Body of pancreas (tissue), 4 donors: ENCODE measurements at regions not wholly inside any gene's neighbourhood (a gene's known extent, or its start where the extent isn't known, plus 50 kb on each side); places are given as distances from the start of the nearest gene placed in this dataset.

ENCODE experiments used
- POLR2A ChIP-seq, 3 donors: fragments of 450-650 bp; IDR thresholded peaks; one replicate each; pipeline ENCODE4 v1.6.1; 2016; ENCODE audit warnings: antibody characterized with exemption in 3 of 3, mild to moderate bottlenecking in 2 of 3
- TF ChIP-seq, protein P1 (sequence below), 7 experiments: fragments of 450-650 bp in 4 of 7; fragments of 200-600 bp in 3 of 7; sonication (generic) in 3 of 7; IDR thresholded peaks; one replicate each; pipeline ENCODE4 v1.5.1; 2016 to 2019; ENCODE audit warnings: antibody characterized with exemption in 7 of 7

DNA sequence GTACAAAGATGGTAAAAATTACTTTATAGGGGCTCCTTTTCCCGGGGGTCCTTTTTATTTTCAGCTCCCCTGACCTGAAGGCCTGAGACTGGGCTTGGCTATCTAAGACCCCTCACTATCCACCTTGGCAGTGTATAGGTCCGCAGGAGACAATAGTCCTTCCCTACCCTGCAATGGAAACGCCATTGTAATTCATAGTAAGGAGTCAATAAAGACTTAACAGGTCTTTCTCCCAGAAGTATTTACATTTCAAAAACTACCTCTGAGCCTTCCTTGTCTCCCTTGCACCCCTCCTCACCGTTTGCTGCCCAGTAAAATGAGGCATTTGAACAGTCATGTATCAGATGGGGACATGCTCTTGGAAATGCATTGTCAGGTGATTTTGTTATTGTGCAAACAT lies 401.2 kb upstream of the CNKSR2 start:
- TF ChIP-seq, protein P1, sequence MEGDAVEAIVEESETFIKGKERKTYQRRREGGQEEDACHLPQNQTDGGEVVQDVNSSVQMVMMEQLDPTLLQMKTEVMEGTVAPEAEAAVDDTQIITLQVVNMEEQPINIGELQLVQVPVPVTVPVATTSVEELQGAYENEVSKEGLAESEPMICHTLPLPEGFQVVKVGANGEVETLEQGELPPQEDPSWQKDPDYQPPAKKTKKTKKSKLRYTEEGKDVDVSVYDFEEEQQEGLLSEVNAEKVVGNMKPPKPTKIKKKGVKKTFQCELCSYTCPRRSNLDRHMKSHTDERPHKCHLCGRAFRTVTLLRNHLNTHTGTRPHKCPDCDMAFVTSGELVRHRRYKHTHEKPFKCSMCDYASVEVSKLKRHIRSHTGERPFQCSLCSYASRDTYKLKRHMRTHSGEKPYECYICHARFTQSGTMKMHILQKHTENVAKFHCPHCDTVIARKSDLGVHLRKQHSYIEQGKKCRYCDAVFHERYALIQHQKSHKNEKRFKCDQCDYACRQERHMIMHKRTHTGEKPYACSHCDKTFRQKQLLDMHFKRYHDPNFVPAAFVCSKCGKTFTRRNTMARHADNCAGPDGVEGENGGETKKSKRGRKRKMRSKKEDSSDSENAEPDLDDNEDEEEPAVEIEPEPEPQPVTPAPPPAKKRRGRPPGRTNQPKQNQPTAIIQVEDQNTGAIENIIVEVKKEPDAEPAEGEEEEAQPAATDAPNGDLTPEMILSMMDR (IDR thresholded peaks at IDR 0.05): no peak
- TF ChIP-seq POLR2A (IDR thresholded peaks at IDR 0.05): no peak
